B cell (primary cell): ENCODE measurements at regions not wholly inside any gene's neighbourhood (a gene's known extent, or its start where the extent isn't known, plus 50 kb on each side); places are given as distances from the start of the nearest gene placed in this dataset.

ENCODE experiments used
- ATAC-seq: fragments of 200-7000 bp; cut with Tn5 transposase; one replicate; pipeline ENCODE4 v1.10.0; 2021; ENCODE audit warnings: low read depth, mild to moderate bottlenecking, moderate number of reproducible peaks, moderate library complexity
- CTCF ChIA-PET: fragments of 350-600 bp; sonication (Branson Sonifier 250); formaldehyde crosslinking; loops from one replicate; lab custom pipeline; 2021; ENCODE audit warnings: antibody characterized with exemption, inconsistent platforms; lab: Charles Lee
- POLR2A ChIA-PET: fragments of 350-600 bp; sonication (Branson Sonifier 250); formaldehyde crosslinking; loops from one replicate; lab custom pipeline; 2021; ENCODE audit warnings: antibody characterized with exemption; lab: Charles Lee
- DNase-seq: peaks from one replicate; pipeline ENCODE4 v3.0.0; 2013
- H2AFZ ChIP-seq: 2 replicates; pipeline ENCODE4 v1.6.1; 2012; ENCODE audit warnings: mild to moderate bottlenecking, low read depth, low read length; ENCODE audit not compliant: insufficient read depth, poor library complexity, severe bottlenecking
- H3K27ac ChIP-seq, 2 donors: 1 replicate in 1 of 2; 2 replicates in 1 of 2; pipeline ENCODE4 v1.5.1; 2012 to 2013; ENCODE audit warnings: low read length in 2 of 2, mild to moderate bottlenecking in 2 of 2, moderate library complexity in 1 of 2
- H3K27me3 ChIP-seq, 4 experiments: fragments of 200-600 bp in 1 of 4; sonication (generic) in 1 of 4; replicated peaks in 1 of 4; 1 replicate in 2 of 4; 2 replicates in 2 of 4; pipeline versions ENCODE4 v1.6.1 to v1.7.0; 2013 to 2016; ENCODE audit warnings: low read length in 3 of 4, mild to moderate bottlenecking in 2 of 4, mixed read lengths in 1 of 4, moderate library complexity in 1 of 4; ENCODE audit not compliant: insufficient read depth in 4 of 4, control insufficient read depth in 3 of 4; ENCODE audit errors: control extremely low read depth in 1 of 4
- H3K36me3 ChIP-seq, 2 experiments: replicated peaks in 1 of 2; 1 replicate in 1 of 2; 2 replicates in 1 of 2; pipeline versions ENCODE4 v1.6.1 to v1.7.1; 2013; ENCODE audit warnings: low read length in 1 of 2; ENCODE audit not compliant: insufficient read depth in 2 of 2, control insufficient read depth in 1 of 2; ENCODE audit errors: control extremely low read depth in 1 of 2, extremely low read depth in 1 of 2
- H3K4me1 ChIP-seq, 2 donors: fragments of 200-600 bp in 1 of 2; sonication (generic) in 1 of 2; 1 replicate in 1 of 2; 2 replicates in 1 of 2; pipeline versions ENCODE4 v1.5.1 to v1.6.1; 2013 to 2017; ENCODE audit warnings: low read length in 2 of 2; ENCODE audit not compliant: control insufficient read depth in 2 of 2, insufficient read depth in 2 of 2
- H3K4me2 ChIP-seq: replicated peaks from 2 replicates; pipeline ENCODE3; 2012; ENCODE audit warnings: mild to moderate bottlenecking, low read depth, low read length; ENCODE audit not compliant: poor library complexity, severe bottlenecking
- H3K4me3 ChIP-seq, 5 experiments: fragments of 200-600 bp in 1 of 5; sonication (generic) in 1 of 5; 1 replicate in 3 of 5; 2 replicates in 2 of 5; pipeline versions ENCODE4 v1.5.1 to v1.7.0; 2011 to 2016; ENCODE audit warnings: low read length in 4 of 5, mild to moderate bottlenecking in 4 of 5, low read depth in 2 of 5, control low read depth in 1 of 5, moderate library complexity in 1 of 5; ENCODE audit not compliant: insufficient read depth in 1 of 5; ENCODE audit errors: control extremely low read depth in 1 of 5, extremely low read depth in 1 of 5
- H3K79me2 ChIP-seq: fragments of 200-600 bp; sonication (generic); one replicate; pipeline ENCODE4 v1.6.0; 2016; ENCODE audit warnings: low read length; ENCODE audit not compliant: control insufficient read depth, insufficient read depth
- H3K9ac ChIP-seq: fragments of 200-600 bp; sonication (generic); 2 replicates; pipeline ENCODE4 v1.6.1; 2017; ENCODE audit warnings: mild to moderate bottlenecking, low read length, moderate library complexity
- H3K9me3 ChIP-seq, 3 donors: one replicate each; pipeline versions ENCODE4 v1.6.1 to v1.7.1; 2013; ENCODE audit warnings: low read length in 2 of 3; ENCODE audit not compliant: control insufficient read depth in 2 of 3, insufficient read depth in 1 of 3; ENCODE audit errors: control extremely low read depth in 1 of 3
- H4K20me1 ChIP-seq: 2 replicates; pipeline ENCODE4 v1.6.0; 2012; ENCODE audit warnings: mild to moderate bottlenecking, low read length; ENCODE audit not compliant: insufficient read depth, control insufficient read depth, poor library complexity, severe bottlenecking
- H3K27ac Mint-ChIP-seq: one replicate; pipeline ENCODE4 v1.8.0; 2021; ENCODE audit warnings: mixed read lengths
- H3K27me3 Mint-ChIP-seq: one replicate; pipeline ENCODE4 v1.8.0; 2021; ENCODE audit warnings: mixed read lengths
- H3K4me1 Mint-ChIP-seq: one replicate; pipeline ENCODE4 v1.8.0; 2021; ENCODE audit warnings: mixed read lengths
- H3K4me3 Mint-ChIP-seq: one replicate; pipeline ENCODE4 v1.8.0; 2021; ENCODE audit warnings: mixed read lengths
- H3K9me3 Mint-ChIP-seq: one replicate; pipeline ENCODE4 v1.8.0; 2022; ENCODE audit warnings: mixed read lengths; ENCODE audit not compliant: insufficient read depth
- EZH2 ChIP-seq: IDR thresholded peaks from 2 replicates; pipeline ENCODE4 v1.6.1; 2012; ENCODE audit warnings: borderline replicate concordance, low read depth, mild to moderate bottlenecking, moderate library complexity, low read length; ENCODE audit not compliant: insufficient read depth, poor library complexity, severe bottlenecking
- WGBS: methylation state at CpG from one replicate; pipeline ENCODE4 v1.1.5; 2013; ENCODE audit warnings: missing lambda C conversion rate; ENCODE audit not compliant: insufficient coverage; 5-methylcytosine and 5-hydroxymethylcytosine counted together
- intact Hi-C: fragments of 100-400 bp; cut with micrococcal nuclease; formaldehyde crosslinking; loops from one replicate; pipeline ENCODE4 v1.10.0; 2022
- TF ChIP-seq, protein P1 (sequence below): fragments of 200-600 bp; IDR thresholded peaks from one replicate; pipeline ENCODE4 v1.8.0; 2022; ENCODE audit warnings: antibody characterized with exemption, mild to moderate bottlenecking

DNA sequence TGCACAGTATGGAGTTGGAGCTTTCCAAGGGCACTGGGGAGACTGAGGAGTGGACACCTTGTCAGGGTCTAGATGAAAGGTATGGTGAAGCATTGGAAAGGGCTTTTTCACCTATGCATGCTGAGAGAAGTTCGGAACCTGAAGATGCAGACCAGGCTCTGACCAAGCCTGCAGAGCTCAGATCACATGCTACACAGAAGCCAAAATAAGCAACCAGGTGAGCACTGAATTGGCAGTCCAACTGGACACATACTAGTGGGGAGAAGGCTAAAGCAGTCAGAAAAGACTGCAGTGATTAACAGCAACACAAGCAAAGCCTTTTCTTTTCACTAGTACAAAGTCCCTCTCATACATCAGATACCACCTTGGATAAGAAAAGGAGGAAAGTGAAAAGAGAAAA lies 238.3 kb upstream of the PLSCR5 start:
- Histone ChIP-seq H3K36me3 (no peaks in the 10 kb centered on the region), H3K27ac (no peak overlapping the region), H3K4me1 (no peaks in the 10 kb centered on the region), H3K79me2 (no peaks in the 10 kb centered on the region), H3K9me3 (peaks cover 0 to 4% (median 0%) of the 10 kb centered on the region in 3 donors), H3K9ac (no peak overlapping the region), H3K4me2 (no peak overlapping the region), H3K4me3 (no peak overlapping the region), H3K27me3 (no peaks in the 10 kb centered on the region), H4K20me1 (no peaks in the 10 kb centered on the region), H2AFZ (no peak overlapping the region)
- ATAC-seq, result no peak
- POLR2A ChIA-PET, result no interaction called here
- H3K27me3 Mint-ChIP-seq, result no peaks in the 10 kb centered on the region
- no peaks in the 10 kb centered on the region for H3K4me1 Mint-ChIP-seq
- DNase-seq, result no peak
- peaks cover 2% of the 10 kb centered on the region for H3K9me3 Mint-ChIP-seq
- intact Hi-C loops, result no loop called here
- CTCF ChIA-PET, result no interaction called here
- no peak overlapping the region for H3K27ac Mint-ChIP-seq
- WGBS, result no CpG with 5 or more reads among the region's 1 CpG
- TF ChIP-seq, protein P1, sequence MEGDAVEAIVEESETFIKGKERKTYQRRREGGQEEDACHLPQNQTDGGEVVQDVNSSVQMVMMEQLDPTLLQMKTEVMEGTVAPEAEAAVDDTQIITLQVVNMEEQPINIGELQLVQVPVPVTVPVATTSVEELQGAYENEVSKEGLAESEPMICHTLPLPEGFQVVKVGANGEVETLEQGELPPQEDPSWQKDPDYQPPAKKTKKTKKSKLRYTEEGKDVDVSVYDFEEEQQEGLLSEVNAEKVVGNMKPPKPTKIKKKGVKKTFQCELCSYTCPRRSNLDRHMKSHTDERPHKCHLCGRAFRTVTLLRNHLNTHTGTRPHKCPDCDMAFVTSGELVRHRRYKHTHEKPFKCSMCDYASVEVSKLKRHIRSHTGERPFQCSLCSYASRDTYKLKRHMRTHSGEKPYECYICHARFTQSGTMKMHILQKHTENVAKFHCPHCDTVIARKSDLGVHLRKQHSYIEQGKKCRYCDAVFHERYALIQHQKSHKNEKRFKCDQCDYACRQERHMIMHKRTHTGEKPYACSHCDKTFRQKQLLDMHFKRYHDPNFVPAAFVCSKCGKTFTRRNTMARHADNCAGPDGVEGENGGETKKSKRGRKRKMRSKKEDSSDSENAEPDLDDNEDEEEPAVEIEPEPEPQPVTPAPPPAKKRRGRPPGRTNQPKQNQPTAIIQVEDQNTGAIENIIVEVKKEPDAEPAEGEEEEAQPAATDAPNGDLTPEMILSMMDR, result no peak
- TF ChIP-seq EZH2, result no peak
- H3K4me3 Mint-ChIP-seq, result no peak overlapping the region

DNA sequence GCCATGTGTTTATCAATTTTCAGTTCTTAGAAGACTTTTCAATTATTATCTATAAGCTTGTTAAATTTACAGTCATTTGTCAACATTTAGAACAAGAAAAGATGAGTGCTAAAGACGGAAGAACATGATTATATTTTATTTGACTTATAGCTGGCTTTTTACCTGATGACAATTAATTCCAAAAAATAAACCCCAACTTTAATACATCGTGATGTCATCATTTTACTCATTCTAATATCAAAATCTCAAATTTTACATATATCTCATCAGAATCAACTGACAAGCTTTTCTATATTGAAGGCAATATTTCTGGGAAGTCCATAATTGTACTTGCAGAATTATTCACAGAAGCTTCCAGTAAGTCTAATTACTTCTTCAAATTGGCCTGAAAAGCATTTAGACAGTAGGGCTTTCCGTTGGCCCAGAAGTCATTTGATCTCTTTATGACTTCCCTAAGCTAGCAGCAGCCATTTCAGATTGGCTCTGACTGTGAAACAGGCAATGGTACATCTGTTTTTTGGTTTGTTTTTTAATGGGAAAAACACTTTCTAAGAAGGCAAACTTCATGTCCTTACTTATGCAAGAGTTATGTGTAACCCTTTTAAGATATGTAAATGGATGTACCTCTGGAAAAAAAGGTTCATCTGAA lies 234.7 kb upstream of the PLSCR5 start:
- H3K9me3 Mint-ChIP-seq, result peaks cover 2% of the 10 kb centered on the region
- intact Hi-C loops, result no loop called here
- ChIA-PET POLR2A (no interaction called here), CTCF (no interaction called here)
- DNase-seq, result no peak
- no peak for ATAC-seq
- no peaks in the 10 kb centered on the region for H3K79me2 ChIP-seq
- H4K20me1 ChIP-seq, result no peaks in the 10 kb centered on the region
- no peak overlapping the region for H3K27ac Mint-ChIP-seq
- no peak overlapping the region for H3K9ac ChIP-seq
- no peak overlapping the region for H3K4me2 ChIP-seq
- H2AFZ ChIP-seq, result no peak overlapping the region
- no peak overlapping the region for H3K4me3 ChIP-seq
- H3K27me3 ChIP-seq, result no peaks in the 10 kb centered on the region
- no peaks in the 10 kb centered on the region for H3K4me1 ChIP-seq
- H3K4me3 Mint-ChIP-seq, result no peak overlapping the region
- no peak overlapping the region for H3K27ac ChIP-seq
- H3K4me1 Mint-ChIP-seq, result no peaks in the 10 kb centered on the region
- no peaks in the 10 kb centered on the region for H3K9me3 ChIP-seq
- no peaks in the 10 kb centered on the region for H3K36me3 ChIP-seq
- TF ChIP-seq EZH2, result no peak
- TF ChIP-seq, protein P1, result no peak
- no peaks in the 10 kb centered on the region for H3K27me3 Mint-ChIP-seq
- 50% methylated on average over 1 of the region's 3 CpGs for WGBS
